CD14-positive monocyte (primary cell): ENCODE measurements at regions not wholly inside any gene's neighbourhood (a gene's known extent, or its start where the extent isn't known, plus 50 kb on each side); places are given as distances from the start of the nearest gene placed in this dataset.

Experiments used
- DNase-seq, 3 donors: peaks; one replicate each; pipeline ENCODE4 v3.0.0-alpha.2; 2011 to 2022
- H2AFZ ChIP-seq: 2 replicates; pipeline ENCODE4 v1.6.0; 2012; ENCODE audit warnings: mild to moderate bottlenecking, low read depth, low read length, inconsistent platforms; ENCODE audit not compliant: insufficient read depth, poor library complexity, severe bottlenecking
- H3K27ac ChIP-seq, 2 donors: 1 replicate in 1 of 2; 2 replicates in 1 of 2; pipeline ENCODE4 v1.5.1; 2012 to 2013; ENCODE audit warnings: low read length in 2 of 2, control low read depth in 1 of 2, inconsistent platforms in 1 of 2, low read depth in 1 of 2, mild to moderate bottlenecking in 1 of 2
- H3K27me3 ChIP-seq, 2 donors: one replicate each; pipeline versions ENCODE4 v1.6.0 to v1.6.1; 2011 to 2013; ENCODE audit warnings: low read length in 2 of 2; ENCODE audit not compliant: control insufficient read depth in 2 of 2, insufficient read depth in 2 of 2
- H3K36me3 ChIP-seq, 2 donors: replicated peaks in 1 of 2; 1 replicate in 1 of 2; 2 replicates in 1 of 2; pipeline versions ENCODE4 v1.5.1 to v1.6.1; 2012 to 2013; ENCODE audit warnings: low read length in 2 of 2, control low read depth in 1 of 2, inconsistent platforms in 1 of 2, mild to moderate bottlenecking in 1 of 2; ENCODE audit not compliant: insufficient read depth in 2 of 2, control insufficient read depth in 1 of 2
- H3K4me1 ChIP-seq, 2 donors: 1 replicate in 1 of 2; 2 replicates in 1 of 2; pipeline versions ENCODE4 v1.5.1 to v1.6.1; 2012 to 2013; ENCODE audit warnings: low read length in 2 of 2, control low read depth in 1 of 2, inconsistent platforms in 1 of 2, mild to moderate bottlenecking in 1 of 2, moderate library complexity in 1 of 2; ENCODE audit not compliant: insufficient read depth in 2 of 2, control insufficient read depth in 1 of 2
- H3K4me2 ChIP-seq: replicated peaks from 2 replicates; pipeline ENCODE3; 2012; ENCODE audit warnings: low read length, moderate library complexity, mild to moderate bottlenecking; ENCODE audit not compliant: poor library complexity, severe bottlenecking; ENCODE audit errors: extremely low read depth
- H3K4me3 ChIP-seq, 3 experiments: fragments of 200-600 bp in 1 of 3; sonication (generic) in 1 of 3; replicated peaks in 1 of 3; 1 replicate in 2 of 3; 2 replicates in 1 of 3; pipeline ENCODE4 v1.5.1; 2011 to 2013; ENCODE audit warnings: low read length in 3 of 3, mild to moderate bottlenecking in 3 of 3, control low read depth in 2 of 3, low read depth in 2 of 3, inconsistent platforms in 1 of 3, moderate library complexity in 1 of 3
- H3K79me2 ChIP-seq: 2 replicates; pipeline ENCODE4 v1.6.0; 2012; ENCODE audit warnings: mild to moderate bottlenecking, control low read depth, inconsistent platforms, low read length, moderate library complexity; ENCODE audit not compliant: insufficient read depth
- H3K9ac ChIP-seq: 2 replicates; pipeline ENCODE4 v1.6.0; 2017; ENCODE audit warnings: low read length, mild to moderate bottlenecking; ENCODE audit not compliant: insufficient read depth, poor library complexity, severe bottlenecking
- H3K9me3 ChIP-seq, 2 donors: replicated peaks in 1 of 2; 1 replicate in 1 of 2; 2 replicates in 1 of 2; pipeline versions ENCODE4 v1.5.1 to v1.6.1; 2012 to 2013; ENCODE audit warnings: low read length in 2 of 2, control low read depth in 1 of 2; ENCODE audit not compliant: control insufficient read depth in 1 of 2, insufficient read depth in 1 of 2
- H4K20me1 ChIP-seq: 2 replicates; pipeline ENCODE4 v1.6.0; 2012; ENCODE audit warnings: mild to moderate bottlenecking, low read length, control low read depth, moderate library complexity; ENCODE audit not compliant: insufficient read depth
- H3K27ac Mint-ChIP-seq, 7 donors: one replicate each; pipeline ENCODE4 v1.8.0; 2020; ENCODE audit warnings: mild to moderate bottlenecking in 7 of 7, mixed read lengths in 7 of 7, moderate library complexity in 6 of 7, inconsistent platforms in 2 of 7
- H3K27me3 Mint-ChIP-seq, 3 donors: one replicate each; pipeline ENCODE4 v1.8.0; 2021 to 2022; ENCODE audit warnings: low read depth in 3 of 3, mild to moderate bottlenecking in 3 of 3, mixed read lengths in 3 of 3, moderate library complexity in 3 of 3, inconsistent platforms in 1 of 3
- H3K36me3 Mint-ChIP-seq, 2 donors: one replicate each; pipeline ENCODE4 v1.8.0; 2020; ENCODE audit warnings: mixed read lengths in 2 of 2, inconsistent platforms in 1 of 2, mild to moderate bottlenecking in 1 of 2
- H3K4me1 Mint-ChIP-seq: one replicate; pipeline ENCODE4 v1.8.0; 2020; ENCODE audit warnings: mild to moderate bottlenecking, mixed read lengths
- H3K4me3 Mint-ChIP-seq, 2 donors: one replicate each; pipeline ENCODE4 v1.8.0; 2020; ENCODE audit warnings: mild to moderate bottlenecking in 2 of 2, mixed read lengths in 2 of 2, moderate library complexity in 1 of 2
- H3K9me3 Mint-ChIP-seq, 7 donors: one replicate each; pipeline ENCODE4 v1.8.0; 2020 to 2022; ENCODE audit warnings: mixed read lengths in 7 of 7, mild to moderate bottlenecking in 6 of 7, moderate library complexity in 6 of 7, inconsistent platforms in 2 of 7
- CTCF ChIP-seq: fragments of 200-600 bp; IDR thresholded peaks from one replicate; pipeline ENCODE4 v1.8.0; 2022; ENCODE audit warnings: antibody characterized with exemption, mild to moderate bottlenecking
- WGBS: methylation state at CpG from one replicate; pipeline ENCODE4 v1.1.5; 2013; ENCODE audit warnings: missing lambda C conversion rate; ENCODE audit not compliant: insufficient coverage; 5-methylcytosine and 5-hydroxymethylcytosine counted together
- intact Hi-C, 2 donors: fragments of 100-400 bp; cut with micrococcal nuclease; formaldehyde crosslinking; loops; one replicate each; pipeline versions ENCODE4 v1.15.0 to v1.15.1; 2023

- Histone ChIP-seq H3K9me3 (no peaks in the 10 kb centered on the region), H3K4me3 (no peak overlapping the region), H3K27me3 (no peaks in the 10 kb centered on the region), H3K36me3 (no peaks in the 10 kb centered on the region), H3K4me2 (no peak overlapping the region), H4K20me1 (no peaks in the 10 kb centered on the region), H3K4me1 (no peaks in the 10 kb centered on the region), H3K79me2 (no peaks in the 10 kb centered on the region), H2AFZ (no peak overlapping the region), H3K9ac (no peak overlapping the region), H3K27ac (no peak overlapping the region)
- WGBS, result 83% methylated on average over 1 of the region's 1 CpG
- TF ChIP-seq CTCF, result no peak
- Mint-ChIP-seq H3K4me3 (no peak overlapping the region), H3K36me3 (no peaks in the 10 kb centered on the region), H3K4me1 (no peaks in the 10 kb centered on the region), H3K27ac (no peak overlapping the region), H3K27me3 (no peaks in the 10 kb centered on the region), H3K9me3 (no peaks in the 10 kb centered on the region)
- intact Hi-C loops, result no loop called here
- DNase-seq, result no peak
Measured at GRCh38 chr16:63856537-63856936, 1265.3 kb downstream of the CDH11 start.

- WGBS, result 71% methylated on average over 1 of the region's 3 CpGs
- H3K9me3 Mint-ChIP-seq, result peaks cover 0 to 3% (median 1%) of the 10 kb centered on the region in 7 donors
- H3K4me3 ChIP-seq, result no peak overlapping the region
- no peaks in the 10 kb centered on the region for H4K20me1 ChIP-seq
- no peak overlapping the region for H3K27ac ChIP-seq
- H3K9me3 ChIP-seq, result no peaks in the 10 kb centered on the region
- no peak for DNase-seq
- TF ChIP-seq CTCF, result no peak
- no peaks in the 10 kb centered on the region for H3K4me1 ChIP-seq
- H3K4me2 ChIP-seq, result no peak overlapping the region
- H3K9ac ChIP-seq, result no peak overlapping the region
- H3K4me3 Mint-ChIP-seq, result no peak overlapping the region
- no peak overlapping the region for H3K27ac Mint-ChIP-seq
- no peaks in the 10 kb centered on the region for H3K79me2 ChIP-seq
- no peak overlapping the region for H2AFZ ChIP-seq
- H3K36me3 ChIP-seq, result no peaks in the 10 kb centered on the region
- no peaks in the 10 kb centered on the region for H3K27me3 ChIP-seq
- H3K27me3 Mint-ChIP-seq, result no peaks in the 10 kb centered on the region
- no peaks in the 10 kb centered on the region for H3K36me3 Mint-ChIP-seq
- intact Hi-C loops, result no loop called here
- no peaks in the 10 kb centered on the region for H3K4me1 Mint-ChIP-seq
Measured at GRCh38 chr16:63850979-63851378, 1270.9 kb downstream of the CDH11 start.
